ENCODE measurements at regions not wholly inside any gene's neighbourhood (a gene's known extent, or its start where the extent isn't known, plus 50 kb on each side); places are given as distances from the start of the nearest gene placed in this dataset.

DNA sequence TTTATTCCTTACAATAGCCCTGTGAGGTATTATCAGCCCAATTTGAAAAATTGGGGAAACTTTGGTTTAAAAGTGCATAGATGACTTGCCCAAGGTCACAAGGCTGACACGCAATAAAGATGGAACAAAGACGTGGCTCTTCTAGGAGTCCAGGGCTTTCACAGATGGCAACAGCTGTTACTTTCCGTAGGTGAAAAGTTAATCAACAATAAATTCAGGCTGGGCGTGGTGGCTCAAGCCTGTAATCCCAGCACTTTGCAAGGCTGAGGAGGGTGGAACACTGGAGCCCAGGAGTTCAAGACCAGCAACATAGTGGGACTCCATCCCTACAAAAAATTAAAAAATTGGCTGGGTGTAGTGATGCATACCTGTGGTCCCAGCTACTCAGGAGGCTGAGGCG, 87.8 kb upstream of the ATF3 start:
- ATAC-seq (no peak), DNase-seq (no peak)
- intact Hi-C loops (cut with DNase I): no loop called here

DNA sequence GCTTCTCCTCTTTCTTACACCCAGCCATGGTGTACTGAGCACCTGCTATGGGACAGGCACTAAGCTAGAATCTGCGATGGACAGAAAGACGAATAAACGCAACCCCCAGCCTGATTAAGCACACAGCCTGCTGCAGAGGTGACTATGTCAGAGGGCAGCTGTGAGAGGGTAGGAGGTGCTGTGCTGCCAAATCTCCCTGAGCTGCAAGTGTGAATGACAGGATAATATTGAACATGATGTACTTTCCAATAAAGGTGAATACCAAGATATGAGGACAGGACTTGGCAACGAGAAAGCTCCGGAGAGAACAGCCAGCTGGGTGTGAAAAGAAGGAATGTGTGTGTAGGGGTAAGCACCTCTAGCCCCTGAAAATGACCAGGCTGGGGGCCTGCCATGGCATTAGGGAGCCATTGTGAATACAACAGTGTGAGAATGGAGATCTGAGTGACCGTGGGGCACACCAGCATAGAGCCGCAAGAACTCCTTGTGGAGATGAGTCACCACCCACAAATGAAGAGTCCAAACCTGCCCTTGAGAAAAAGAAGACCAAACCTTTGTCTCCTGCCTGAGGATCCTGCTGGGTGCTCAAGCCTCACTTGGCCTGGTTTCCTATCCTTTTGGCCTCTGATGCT, 83.0 kb upstream of the ATF3 start:
- intact Hi-C loops (cut with DNase I): no loop called here
- DNase-seq (peak; percentile 29), ATAC-seq (peak; percentile 34 to 74)

DNA sequence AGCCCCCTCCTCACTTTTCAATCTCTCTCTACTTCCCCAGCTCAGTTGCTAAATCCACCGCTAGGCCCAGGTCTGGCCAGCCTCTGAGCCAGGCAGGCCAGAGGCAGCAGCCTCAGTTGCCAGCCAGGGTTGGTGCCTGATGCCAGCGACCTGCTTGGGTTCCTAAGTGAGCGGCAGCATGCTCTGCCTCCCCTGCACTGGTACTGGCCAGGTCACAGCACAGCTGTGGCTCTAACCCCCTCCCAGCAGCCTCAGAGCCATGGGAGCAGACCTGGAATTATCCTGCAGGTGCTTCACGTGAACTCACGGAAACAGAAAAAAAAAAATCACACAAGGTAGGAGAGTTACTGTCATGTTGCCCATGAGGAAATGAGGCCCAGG, 82.5 kb upstream of the ATF3 start:
- intact Hi-C loops (cut with DNase I): no loop called here
- DNase-seq: no peak
- no peak for ATAC-seq

DNA sequence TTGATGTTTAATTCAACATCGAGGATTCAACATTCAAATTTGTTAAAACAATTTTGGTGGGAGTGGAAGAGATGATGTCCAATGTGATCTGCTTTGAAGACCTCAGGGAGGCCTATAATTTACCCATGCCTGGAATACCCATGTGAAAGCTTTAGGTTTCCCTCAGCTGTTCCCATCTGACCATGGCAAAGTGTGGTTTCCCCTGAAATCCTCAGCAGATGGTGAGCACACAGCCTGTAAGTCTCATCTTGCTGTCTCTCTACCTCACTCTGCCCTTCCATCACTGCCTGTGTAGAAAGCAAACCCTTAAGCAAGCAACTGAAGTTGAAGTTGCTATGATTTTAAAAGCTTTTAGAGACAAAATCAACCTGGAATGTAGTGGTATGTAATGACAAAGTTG, 80.1 kb upstream of the ATF3 start:
- intact Hi-C loops (cut with DNase I): no loop called here
- ATAC-seq (no peak), DNase-seq (no peak)

DNA sequence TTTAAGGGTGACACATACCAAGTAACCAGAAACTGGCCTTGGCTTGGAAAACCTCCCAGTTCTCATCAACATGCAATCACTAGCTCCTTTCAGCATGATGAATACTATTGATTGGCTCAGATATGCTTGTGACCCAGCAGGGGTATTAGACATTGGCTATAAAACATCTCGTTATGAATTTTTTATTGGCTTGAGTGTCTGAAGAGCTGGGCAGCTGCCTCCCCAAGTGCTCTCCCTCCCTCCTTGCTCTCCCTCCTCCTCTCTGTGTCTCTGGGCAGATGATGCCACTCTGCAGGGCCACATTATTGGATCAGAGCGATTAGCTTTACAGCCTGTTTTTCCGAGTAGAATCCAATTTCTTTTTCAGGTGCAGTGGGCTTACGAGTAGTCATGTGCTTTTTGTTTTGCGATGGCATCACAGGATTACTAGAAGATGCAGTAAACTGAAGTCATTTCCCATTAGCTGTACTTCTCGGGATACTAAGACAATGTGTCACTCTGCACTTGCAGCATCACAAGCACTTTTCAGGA, 79.3 kb upstream of the ATF3 start:
- DNase-seq (no peak), ATAC-seq (no peak)
- intact Hi-C loops (cut with DNase I): no loop called here

DNA sequence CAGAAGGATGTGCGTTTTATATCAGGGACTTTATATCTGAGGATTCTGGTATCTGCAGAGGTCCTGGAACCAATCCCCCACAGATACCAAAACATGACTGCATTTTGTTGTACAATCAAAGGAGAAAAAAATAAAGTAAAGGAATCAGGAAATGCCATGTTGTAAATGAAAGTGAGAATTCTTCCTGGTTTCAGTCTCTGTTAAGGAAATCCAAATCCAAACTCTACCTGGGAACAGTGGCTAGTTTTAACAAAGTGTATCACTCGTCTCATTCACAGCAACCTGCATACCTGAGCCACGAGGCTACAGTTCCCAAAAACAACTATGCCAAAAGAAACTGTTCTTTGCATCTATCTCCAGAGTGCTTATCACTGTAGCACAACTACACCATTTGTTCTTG, 77.3 kb upstream of the ATF3 start:
- ATAC-seq: no peak
- intact Hi-C loops (cut with DNase I): no loop called here
- DNase-seq: no peak

DNA sequence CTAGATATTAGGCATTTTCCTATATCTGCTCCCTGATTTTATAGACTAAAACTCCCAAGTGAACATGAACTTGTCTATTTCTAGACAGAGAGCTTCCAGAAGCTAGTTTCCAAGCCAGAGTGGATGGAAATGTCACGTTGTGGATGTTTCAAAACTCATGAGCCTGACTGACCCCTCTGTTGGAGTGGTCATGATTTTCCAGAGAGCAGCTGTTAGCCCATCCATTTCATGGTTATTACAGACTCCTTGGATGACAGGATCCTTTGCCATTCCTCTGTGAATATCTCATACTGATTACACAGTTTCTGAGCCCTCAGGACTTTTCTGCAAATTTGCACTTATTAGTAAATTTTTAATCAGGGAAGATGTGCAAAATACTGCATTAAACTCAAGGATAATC, 76.8 kb upstream of the ATF3 start:
- intact Hi-C loops (cut with DNase I): no loop called here
- no peak for ATAC-seq
- DNase-seq: no peak

DNA sequence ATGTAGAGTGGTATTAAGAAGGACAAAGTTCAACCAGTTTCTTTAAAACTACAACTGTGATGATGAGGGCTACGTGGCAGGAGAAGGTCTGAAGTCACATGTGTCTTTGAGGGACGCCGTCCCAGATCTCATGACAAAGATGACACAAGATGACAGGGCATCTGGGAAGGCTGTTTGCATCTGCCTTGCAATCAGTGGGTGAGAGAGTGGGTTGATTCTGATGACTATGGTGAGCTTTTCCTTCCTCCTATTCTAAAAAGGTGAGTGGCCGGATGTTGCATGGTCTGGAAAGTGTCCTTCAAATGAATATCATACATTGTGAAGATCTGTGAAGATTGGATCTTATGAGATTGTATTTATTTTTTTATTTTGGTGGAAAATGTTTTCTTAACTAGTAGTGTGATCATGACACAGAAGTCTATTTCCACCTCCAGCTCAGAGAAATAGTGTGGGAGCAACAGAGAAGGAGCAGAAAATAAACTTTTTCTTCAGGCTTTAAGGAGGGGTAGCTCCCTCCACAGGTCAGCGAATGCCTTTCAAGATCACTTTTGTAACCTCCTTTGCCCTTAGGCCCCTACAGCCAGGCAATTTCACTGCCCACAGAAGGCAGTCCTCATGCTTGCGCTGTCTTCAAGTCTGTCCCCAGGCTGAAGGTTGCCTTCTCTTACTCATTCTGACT, 76.0 kb upstream of the ATF3 start:
- intact Hi-C loops (cut with DNase I): no loop called here
- no peak for ATAC-seq
- no peak for DNase-seq

DNA sequence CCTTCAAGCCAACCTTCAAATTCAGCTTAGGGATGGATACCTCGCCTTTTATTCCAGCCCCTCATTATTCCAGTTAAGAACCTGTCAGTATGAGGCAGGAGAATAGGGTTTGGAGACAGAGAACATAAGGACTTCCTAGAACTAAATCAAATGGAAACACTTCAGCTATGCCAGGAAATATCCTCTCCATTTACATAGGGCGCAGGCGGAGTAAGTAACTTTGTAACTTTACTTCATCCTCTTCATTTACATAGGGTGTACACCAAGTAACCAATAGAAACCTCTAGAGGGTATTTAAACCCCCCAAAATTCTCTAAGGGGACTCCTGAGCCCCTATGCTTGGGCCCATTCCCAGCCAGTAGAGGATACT, 75.4 kb upstream of the ATF3 start:
- DNase-seq (no peak), ATAC-seq (no peak)
- intact Hi-C loops (cut with DNase I): no loop called here

DNA sequence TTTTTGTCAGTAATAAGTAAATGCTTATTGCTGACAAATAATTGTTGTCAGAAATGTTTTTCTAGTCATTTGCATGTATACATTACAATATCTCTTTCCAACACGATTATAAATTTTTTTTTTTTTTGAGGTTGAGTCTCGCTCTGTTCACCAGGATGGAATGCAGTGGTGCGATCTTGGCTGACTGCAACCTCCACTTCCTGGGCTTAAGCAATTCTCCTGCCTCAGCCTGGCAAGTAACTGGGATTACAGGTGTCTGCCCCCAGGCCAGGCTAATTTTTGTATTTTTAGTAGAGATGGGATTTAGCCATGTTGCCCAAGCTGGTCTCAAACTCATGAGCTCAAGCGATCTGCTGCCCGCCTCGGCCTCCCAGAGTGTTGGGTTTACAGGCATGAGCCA, 72.0 kb upstream of the ATF3 start:
- intact Hi-C loops (cut with DNase I): no loop called here
- DNase-seq (no peak), ATAC-seq (no peak)

DNA sequence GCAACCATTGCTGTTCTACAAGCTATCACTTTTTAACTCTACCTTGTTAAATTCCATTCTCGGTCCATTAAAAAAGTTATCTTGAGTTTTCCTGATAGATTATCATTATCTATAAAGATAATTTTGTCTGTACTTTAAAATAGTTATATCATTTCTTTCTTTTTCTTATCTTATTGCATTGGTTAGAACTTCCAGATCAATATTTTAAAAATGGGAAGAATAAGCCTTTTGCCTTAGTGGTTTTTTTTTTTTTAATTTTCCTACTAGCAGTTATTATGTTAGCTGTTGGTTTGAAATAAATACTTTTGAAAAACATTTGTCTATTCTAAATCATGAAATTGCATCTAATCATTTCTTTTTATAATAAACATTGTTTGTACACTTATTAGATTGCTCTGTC, 71.0 kb upstream of the ATF3 start:
- intact Hi-C loops (cut with DNase I): no loop called here
- no peak for ATAC-seq

DNA sequence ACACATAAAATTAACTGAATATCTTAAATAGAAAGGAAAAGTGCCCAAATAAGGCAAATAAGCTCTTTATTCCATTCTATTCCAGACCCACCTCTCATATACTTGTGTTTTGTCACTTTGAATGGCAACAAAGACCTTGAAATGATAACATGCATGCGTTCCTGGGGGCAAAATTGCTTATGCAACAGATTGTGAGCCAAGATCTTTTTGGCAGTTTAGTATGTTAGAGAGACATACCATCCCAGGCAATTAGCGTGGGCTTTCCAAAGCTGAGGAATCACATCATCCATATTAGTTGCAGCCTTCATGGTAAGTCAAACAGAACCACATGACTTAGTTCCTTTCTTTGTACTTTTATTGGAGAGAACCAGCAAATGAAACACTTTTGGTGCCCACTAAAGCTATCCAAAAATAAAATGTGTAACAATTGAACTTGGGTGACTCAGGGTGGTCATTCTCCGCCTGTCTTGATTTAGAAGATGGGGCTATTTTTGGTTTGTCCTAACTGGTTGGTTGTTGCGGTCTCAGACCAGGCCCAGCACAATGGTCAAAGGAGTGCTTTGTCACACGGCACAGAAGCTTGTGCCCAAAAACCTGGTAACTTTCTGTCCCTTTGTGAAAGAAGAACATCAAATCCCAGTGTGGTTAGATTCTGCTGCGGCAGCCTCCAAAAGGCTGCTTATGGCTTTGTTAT, 68.7 kb upstream of the ATF3 start:
- ATAC-seq: no peak
- DNase-seq: no peak
- intact Hi-C loops (cut with DNase I): no loop called here

More for the DNA sequence above, 71.0 kb upstream of the ATF3 start:
- no peak for DNase-seq

DNA sequence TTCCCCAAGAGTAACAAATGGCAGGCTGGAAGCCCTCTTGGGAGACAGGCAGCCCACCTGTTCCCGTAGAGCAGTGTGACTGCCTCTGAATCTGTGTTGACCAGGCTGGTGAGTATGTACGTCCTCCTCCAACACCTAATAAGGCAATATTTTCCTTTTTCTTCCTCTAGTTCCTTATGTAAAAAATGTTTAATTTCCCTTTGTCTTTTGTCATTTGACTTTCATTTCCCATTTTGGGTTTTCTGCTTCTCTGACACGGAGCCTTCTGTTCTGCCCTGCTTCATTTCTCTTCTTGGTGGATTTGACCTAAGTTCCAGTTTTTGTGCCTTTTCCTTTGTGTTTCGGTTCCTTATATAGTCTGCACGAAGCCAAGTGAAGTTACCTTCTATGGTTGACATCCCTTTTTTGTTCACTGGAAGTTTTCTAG, 65.8 kb upstream of the ATF3 start:
- intact Hi-C loops (cut with DNase I): no loop called here
- peak; percentile 53 to 71 for ATAC-seq
- no peak for DNase-seq

DNA sequence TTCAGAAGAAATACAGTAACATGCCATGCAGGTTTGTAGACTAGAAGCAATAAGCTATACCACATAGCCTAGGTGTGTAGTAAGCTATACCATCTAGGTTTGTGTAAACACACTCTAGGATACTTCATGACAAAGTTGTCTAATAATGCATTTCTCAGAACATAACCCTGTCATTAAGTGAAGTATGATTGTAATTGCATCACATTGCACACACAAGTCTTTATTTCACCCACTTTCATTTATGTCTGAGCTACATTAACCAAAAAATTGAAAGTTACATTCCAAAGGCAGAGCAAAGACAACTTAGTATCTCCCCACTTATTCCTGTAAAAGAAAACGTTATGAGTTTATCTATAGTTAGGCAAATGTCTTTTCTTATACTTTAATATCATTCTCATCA, 64.5 kb upstream of the ATF3 start:
- ATAC-seq (no peak), DNase-seq (no peak)
- intact Hi-C loops (cut with DNase I): no loop called here

DNA sequence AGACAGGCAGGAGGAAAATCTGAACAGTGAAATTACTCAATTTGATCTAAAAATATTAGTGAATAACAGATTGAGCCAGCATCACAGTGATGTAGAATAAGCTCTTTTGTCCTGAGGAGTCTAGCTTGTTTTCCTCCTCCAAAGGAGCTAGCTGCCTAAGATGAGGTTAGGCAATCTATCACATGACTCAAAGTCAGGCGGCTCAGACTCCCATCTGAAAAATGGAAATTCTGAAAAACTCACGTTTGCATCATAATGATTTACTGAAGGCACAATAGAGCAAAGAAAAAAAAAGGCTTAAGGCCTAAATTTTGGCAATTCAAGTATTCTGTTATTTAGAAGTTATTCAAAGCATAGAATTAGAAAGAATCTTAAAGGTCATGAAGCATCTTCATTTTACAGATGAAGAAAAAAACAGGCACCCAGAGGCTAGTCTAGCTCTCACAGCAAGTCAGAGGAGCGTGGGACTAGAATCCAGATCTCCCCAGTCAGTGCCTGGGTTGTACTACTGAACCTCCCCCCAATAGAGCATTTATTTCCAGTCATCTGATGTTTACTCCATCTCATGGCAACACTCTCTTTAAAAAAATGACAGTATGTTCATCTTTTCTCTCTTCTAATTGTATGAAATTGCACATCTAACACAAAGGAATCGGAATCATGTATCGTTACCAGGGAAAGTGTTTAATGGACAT, 62.5 kb upstream of the ATF3 start:
- DNase-seq (no peak), ATAC-seq (peak; percentile 50 to 91)
- intact Hi-C loops (cut with DNase I): no loop called here

DNA sequence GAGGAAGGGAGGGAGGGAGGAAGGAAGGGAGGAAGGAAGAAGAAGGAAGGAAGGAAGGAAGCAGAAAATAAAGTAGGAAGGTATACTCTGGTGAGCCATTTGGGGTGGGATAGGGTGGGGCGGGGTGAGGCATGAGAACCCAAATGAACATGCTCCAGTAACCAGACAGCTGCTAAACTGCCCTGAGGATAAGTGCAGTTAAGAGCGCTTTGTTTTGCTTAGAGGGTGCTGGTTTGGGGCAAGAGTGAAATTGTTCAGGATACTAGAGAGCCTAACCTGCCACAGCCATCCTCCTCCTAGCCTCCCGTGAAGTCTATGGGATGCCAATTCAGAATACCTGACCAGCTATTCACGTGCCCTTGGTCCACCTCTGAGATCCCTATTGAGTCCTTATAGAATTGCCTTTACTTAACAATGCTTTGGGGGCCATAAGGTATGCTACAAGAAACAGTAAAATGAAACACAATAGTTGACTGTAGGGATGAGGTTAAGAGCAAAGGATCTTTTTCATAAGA, 59.0 kb upstream of the ATF3 start:
- DNase-seq (no peak), ATAC-seq (no peak)
- intact Hi-C loops (cut with DNase I): no loop called here

DNA sequence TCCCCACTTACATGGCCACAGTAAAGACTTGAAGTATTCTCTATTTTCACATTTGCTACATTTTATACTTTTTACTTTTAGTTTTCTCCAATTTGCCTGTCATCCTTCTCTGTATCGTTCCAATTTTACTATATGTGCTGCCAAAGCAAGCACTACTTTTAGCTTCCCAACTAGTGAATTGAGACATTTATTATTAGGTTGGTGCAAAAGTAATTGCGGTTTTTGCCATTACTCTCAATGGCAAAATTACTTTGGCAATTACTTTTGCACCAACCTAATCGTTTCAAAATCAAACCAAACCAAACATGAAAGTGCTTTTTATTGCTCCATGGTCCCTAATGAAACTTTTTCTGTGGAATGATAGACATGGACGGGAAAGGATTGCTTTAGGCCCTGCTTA, 56.6 kb upstream of the ATF3 start:
- intact Hi-C loops (cut with DNase I): no loop called here
- no peak for ATAC-seq
- no peak for DNase-seq

DNA sequence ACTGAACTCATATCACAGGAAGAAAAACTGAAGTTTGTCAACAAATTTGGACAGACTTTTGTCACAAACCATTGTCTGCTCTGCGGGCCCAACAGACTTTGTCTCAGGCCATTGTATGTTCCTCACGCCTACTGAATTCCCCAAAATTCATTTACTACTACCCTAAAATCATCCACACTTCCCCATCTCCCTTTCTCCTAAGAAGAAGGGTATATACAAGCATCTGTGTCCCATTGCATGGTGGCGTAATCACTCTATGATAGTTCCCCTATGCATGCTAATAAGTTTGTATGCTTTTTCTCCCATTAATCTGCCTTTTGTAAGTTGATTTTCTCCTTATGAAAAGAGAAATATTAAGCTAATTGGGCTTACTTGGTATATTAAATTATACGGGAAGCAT, 54.9 kb upstream of the ATF3 start:
- ATAC-seq: no peak
- DNase-seq: no peak
- intact Hi-C loops (cut with DNase I): no loop called here

DNA sequence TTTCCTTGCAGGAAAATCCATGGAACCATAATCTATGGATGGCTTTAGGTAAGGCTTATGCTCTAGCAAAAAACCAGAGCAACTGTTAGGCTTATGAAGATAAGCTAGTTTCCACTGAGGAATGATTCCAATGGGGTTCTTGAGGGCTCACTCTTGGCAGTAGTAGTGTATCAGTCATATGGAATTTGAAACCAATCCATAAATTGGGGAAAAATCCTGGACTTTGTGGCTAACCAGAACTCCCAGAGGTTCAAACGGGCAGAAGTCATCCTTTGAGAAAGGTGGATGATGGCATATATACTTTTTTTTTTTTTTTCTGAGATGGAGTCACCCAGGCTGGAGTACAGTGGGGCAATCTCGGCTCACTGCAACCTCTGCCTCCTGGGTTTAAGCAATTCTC, 54.2 kb upstream of the ATF3 start:
- DNase-seq (no peak), ATAC-seq (no peak)
- intact Hi-C loops (cut with DNase I): no loop called here

DNA sequence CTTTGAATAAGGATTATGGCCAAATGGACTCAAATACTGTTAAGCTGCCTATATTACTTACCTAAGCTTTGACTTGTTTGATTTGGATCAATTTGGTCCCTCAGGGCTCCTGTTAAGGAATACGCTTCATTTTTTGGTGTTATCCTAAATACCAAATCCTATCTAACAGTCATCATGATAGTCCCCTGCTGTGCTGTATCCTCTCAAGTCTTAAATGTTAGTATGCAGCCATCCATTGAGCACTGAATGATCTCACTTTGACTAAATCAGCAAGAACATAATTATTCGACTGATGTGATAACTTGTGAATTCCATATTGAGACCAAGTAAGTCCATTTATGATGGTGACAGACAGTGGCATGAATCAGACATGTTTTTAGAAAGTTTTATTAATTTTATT, 53.1 kb upstream of the ATF3 start:
- ATAC-seq (no peak), DNase-seq (no peak)
- intact Hi-C loops (cut with DNase I): no loop called here

Measured in left cardiac atrium (tissue), 4 donors.